ENCODE measurements at regions not wholly inside any gene's neighbourhood (a gene's known extent, or its start where the extent isn't known, plus 50 kb on each side); places are given as distances from the start of the nearest gene placed in this dataset.
A peak's percentile ranks its signal among the peaks of the same experiment; 100 is the strongest.

DNA sequence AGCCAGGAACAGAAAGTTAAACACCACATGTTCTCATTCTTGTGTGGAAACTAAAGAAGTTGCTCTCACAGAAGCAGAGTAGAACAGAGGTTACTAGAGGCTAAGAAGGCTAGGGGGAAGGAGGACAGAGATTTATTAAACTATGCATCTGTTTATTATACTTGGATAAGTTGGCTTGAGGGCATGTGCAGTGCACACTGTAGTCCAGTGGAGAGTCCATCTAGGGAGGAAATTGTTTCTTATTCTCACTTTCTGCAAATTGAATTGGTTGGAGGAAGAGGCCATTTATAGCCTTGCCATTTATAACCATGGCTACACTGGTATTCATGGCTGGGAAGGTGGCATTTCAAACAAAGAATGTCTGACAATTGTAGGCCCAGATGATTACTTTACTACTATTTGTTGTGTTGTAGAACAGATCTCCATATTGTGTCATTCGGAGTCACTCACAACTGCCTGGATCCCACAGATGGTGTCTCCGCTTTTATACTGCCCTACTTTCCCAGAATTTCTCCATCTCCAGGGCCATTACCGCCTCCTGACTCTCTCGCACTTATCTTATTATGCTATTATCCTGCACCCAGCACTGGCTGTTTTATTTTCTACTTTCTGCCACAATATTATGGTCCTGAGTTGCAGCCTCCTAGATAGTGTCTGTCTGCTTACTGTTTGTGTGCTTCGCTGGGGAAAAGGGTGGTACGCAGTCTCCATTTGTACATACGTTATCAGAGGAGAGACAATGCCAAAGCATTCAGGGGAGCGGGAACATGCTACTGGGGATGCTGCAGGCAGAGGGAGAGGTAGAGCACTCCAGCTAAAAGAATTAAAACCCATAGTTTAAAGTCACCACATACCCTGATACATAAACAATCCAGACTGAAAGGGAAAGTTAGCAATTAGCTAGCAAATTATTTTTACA lies 169.3 kb upstream of the BLID start:
- no peak for TF ChIP-seq POLR2A (IDR thresholded peaks at IDR 0.05)
- peak in 1 of 4 donors; percentile 12 for TF ChIP-seq POLR2AphosphoS5 (IDR thresholded peaks at IDR 0.05)
- H3K36me3 ChIP-seq = no peaks in the 10 kb centered on the region
- WGBS, 2 donors = 69 to 81% methylated on average over 8 of the region's 8 CpGs
- H3K27me3 ChIP-seq = no peaks in the 10 kb centered on the region
- peak overlapping the region in 2 of 4 donors; percentile 8 to 37 for H3K27ac ChIP-seq
- no peak overlapping the region for H3K4me3 ChIP-seq
- DNase-seq = no peak
- intact Hi-C loops (cut with DNase I) = no loop called here
- no peaks in the 10 kb centered on the region for H3K9me3 ChIP-seq
- no peaks in the 10 kb centered on the region for H3K4me1 ChIP-seq

DNA sequence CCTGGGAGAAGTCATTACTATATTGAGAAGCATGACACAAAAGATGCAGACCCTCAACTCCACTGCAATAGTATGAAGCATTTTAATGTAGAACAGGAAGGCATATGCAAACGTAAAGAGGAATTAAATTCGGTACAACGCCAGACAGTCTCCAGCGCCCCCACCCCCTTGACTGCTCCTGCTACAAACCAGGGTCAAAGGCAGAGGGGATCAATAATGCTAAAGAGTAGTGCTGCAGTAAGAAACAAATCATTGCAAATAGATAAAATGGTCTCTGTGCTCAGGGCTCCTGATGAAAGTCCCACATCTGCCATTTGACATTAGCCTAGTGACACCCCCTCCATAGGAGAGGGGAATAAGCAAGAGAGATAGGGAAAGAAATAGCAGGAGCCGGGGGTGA lies 164.9 kb upstream of the BLID start:
- no peak for TF ChIP-seq POLR2A (IDR thresholded peaks at IDR 0.05)
- TF ChIP-seq, protein P1, sequence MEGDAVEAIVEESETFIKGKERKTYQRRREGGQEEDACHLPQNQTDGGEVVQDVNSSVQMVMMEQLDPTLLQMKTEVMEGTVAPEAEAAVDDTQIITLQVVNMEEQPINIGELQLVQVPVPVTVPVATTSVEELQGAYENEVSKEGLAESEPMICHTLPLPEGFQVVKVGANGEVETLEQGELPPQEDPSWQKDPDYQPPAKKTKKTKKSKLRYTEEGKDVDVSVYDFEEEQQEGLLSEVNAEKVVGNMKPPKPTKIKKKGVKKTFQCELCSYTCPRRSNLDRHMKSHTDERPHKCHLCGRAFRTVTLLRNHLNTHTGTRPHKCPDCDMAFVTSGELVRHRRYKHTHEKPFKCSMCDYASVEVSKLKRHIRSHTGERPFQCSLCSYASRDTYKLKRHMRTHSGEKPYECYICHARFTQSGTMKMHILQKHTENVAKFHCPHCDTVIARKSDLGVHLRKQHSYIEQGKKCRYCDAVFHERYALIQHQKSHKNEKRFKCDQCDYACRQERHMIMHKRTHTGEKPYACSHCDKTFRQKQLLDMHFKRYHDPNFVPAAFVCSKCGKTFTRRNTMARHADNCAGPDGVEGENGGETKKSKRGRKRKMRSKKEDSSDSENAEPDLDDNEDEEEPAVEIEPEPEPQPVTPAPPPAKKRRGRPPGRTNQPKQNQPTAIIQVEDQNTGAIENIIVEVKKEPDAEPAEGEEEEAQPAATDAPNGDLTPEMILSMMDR (IDR thresholded peaks at IDR 0.05) = no peak
- TF ChIP-seq POLR2AphosphoS5 (IDR thresholded peaks at IDR 0.05) = no peak
- no peak for TF ChIP-seq EP300 (IDR thresholded peaks at IDR 0.05)
- no peaks in the 10 kb centered on the region for H3K36me3 ChIP-seq
- no peaks in the 10 kb centered on the region for H3K4me1 ChIP-seq
- no peak for DNase-seq
- H3K4me3 ChIP-seq = no peak overlapping the region
- H3K9me3 ChIP-seq = no peaks in the 10 kb centered on the region
- intact Hi-C loops (cut with DNase I) = no loop called here
- WGBS, 2 donors = 77 to 79% methylated on average over 5 of the region's 5 CpGs
- no peak overlapping the region for H3K27ac ChIP-seq
- H3K27me3 ChIP-seq = no peaks in the 10 kb centered on the region

DNA sequence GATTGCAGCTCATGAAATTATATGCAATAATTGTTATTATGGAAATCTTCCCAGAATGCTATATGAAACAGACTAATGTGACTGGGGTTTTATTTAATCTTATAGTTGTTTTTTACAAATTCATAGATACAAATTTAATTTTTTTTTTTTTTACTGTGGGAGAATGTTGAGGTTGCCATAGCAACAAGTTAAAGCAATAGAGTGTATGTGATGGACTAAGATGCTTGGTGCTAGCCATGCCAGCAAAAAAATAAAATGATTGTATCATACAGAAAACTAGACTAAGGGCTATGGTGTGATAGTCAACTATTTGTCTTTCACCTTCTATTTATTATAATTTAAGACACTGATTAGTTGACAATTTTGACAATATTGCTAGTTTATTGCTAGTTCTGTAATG lies 163.2 kb upstream of the BLID start:
- Histone ChIP-seq H3K4me3 (no peak overlapping the region), H3K36me3 (no peaks in the 10 kb centered on the region), H3K27me3 (no peaks in the 10 kb centered on the region), H3K27ac (no peak overlapping the region), H3K4me1 (no peaks in the 10 kb centered on the region), H3K9me3 (no peaks in the 10 kb centered on the region)
- TF ChIP-seq EP300 (IDR thresholded peaks at IDR 0.05) (no peak), POLR2AphosphoS5 (IDR thresholded peaks at IDR 0.05) (no peak), POLR2A (IDR thresholded peaks at IDR 0.05) (no peak)
- TF ChIP-seq, protein P1 (IDR thresholded peaks at IDR 0.05) = no peak
- intact Hi-C loops (cut with DNase I) = no loop called here
- DNase-seq = no peak

DNA sequence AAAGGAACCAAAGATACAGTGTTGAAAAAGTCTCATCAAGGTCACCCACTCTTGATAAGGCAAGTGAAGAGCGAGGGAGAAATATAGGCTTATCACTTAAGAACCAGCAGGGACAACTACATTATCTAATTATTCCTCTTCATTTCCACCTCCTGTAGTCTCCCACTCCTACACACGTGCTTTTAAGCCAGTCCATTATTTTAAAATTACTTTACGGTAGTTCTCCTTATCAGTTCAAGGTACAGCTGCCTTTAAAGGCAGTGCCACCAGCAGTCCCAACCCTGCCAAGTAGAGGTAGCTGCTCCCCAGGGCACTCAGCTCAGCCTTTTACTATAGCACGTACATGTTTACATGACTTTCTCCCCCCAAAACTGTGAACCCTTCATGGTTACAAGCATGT lies 161.5 kb upstream of the BLID start:
- H3K27me3 ChIP-seq = no peaks in the 10 kb centered on the region
- TF ChIP-seq, protein P1 (IDR thresholded peaks at IDR 0.05) = no peak
- TF ChIP-seq POLR2AphosphoS5 (IDR thresholded peaks at IDR 0.05) = no peak
- no peak overlapping the region for H3K4me3 ChIP-seq
- whole genome bisulfite sequencing, 2 donors = 42 to 74% methylated on average over 4 of the region's 4 CpGs
- H3K4me1 ChIP-seq = no peaks in the 10 kb centered on the region
- no peak overlapping the region for H3K27ac ChIP-seq
- no peak for DNase-seq
- no peaks in the 10 kb centered on the region for H3K9me3 ChIP-seq
- H3K36me3 ChIP-seq = no peaks in the 10 kb centered on the region
- intact Hi-C loops (cut with DNase I) = no loop called here

DNA sequence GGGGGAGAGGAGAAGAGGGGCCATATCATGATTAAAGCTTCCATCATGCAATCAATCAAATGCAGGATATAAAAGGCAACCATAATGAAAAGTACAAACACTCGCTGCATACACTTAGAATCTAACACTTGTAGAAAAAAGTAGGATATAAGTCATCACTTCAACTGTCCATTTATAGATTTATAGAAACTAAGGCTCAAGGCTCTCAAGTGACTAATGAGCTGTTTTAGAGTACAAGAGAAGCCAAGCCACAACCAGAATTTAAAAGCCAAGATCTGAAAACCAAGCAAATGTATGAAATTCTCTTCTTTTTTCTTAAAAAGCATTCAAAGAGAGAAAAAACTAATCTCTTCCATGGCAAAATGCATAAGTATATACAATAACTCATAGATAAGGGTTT lies 160.2 kb upstream of the BLID start:
- TF ChIP-seq EP300 (IDR thresholded peaks at IDR 0.05) (no peak), POLR2AphosphoS5 (IDR thresholded peaks at IDR 0.05) (no peak), POLR2A (IDR thresholded peaks at IDR 0.05) (no peak)
- TF ChIP-seq, protein P1 (IDR thresholded peaks at IDR 0.05) = no peak
- no peak for DNase-seq
- WGBS, 2 donors = 72 to 90% methylated on average over 1 of the region's 1 CpG

More for the DNA sequence above, 160.2 kb upstream of the BLID start:
- Histone ChIP-seq H3K9me3 (no peaks in the 10 kb centered on the region), H3K4me1 (no peaks in the 10 kb centered on the region), H3K36me3 (no peaks in the 10 kb centered on the region), H3K27ac (no peak overlapping the region), H3K27me3 (no peaks in the 10 kb centered on the region), H3K4me3 (no peak overlapping the region)
- intact Hi-C loops (cut with DNase I) = no loop called here
